H1 (cell line): ENCODE measurements at regions not wholly inside any gene's neighbourhood (a gene's known extent, or its start where the extent isn't known, plus 50 kb on each side); places are given as distances from the start of the nearest gene placed in this dataset.

Experiments used
- CTCF ChIP-seq, 3 experiments: IDR thresholded peaks; 1 replicate in 2 of 3; 2 replicates in 1 of 3; pipeline versions ENCODE4 v1.5.1 to v1.6.1; 2011; ENCODE audit warnings: low read length in 3 of 3, mild to moderate bottlenecking in 3 of 3, inconsistent platforms in 2 of 3, low read depth in 1 of 3, moderate library complexity in 1 of 3; ENCODE audit not compliant: insufficient read depth in 1 of 3; ENCODE audit errors: control extremely low read depth in 1 of 3
- POLR2A ChIP-seq, 2 experiments: IDR thresholded peaks; 1 replicate in 1 of 2; 2 replicates in 1 of 2; pipeline ENCODE4 v1.6.1; 2011; ENCODE audit warnings: low read depth in 2 of 2, low read length in 2 of 2, mild to moderate bottlenecking in 2 of 2; ENCODE audit errors: control extremely low read depth in 1 of 2

GRCh38 chr2:199705538-199705937, 145.5 kb downstream of the FTCDNL1 start:
- TF ChIP-seq CTCF (IDR thresholded peaks at IDR 0.05; ENCODE audit: control extremely low read depth in 1 of 3, insufficient read depth in 1 of 3, low read depth in 1 of 3, low read length in 3 of 3) (no peak), POLR2A (IDR thresholded peaks at IDR 0.05; ENCODE audit: control extremely low read depth in 1 of 2, low read depth in 2 of 2, low read length in 2 of 2) (no peak)
